K562 (cell line): ENCODE measurements at regions not wholly inside any gene's neighbourhood (a gene's known extent, or its start where the extent isn't known, plus 50 kb on each side); places are given as distances from the start of the nearest gene placed in this dataset.

Experiments
- ATAC-seq: fragments of 200-7000 bp; cut with Tn5 transposase; 3 replicates; pipeline ENCODE4 v1.9.1; 2020; ENCODE audit warnings: moderate library complexity
- BruUV-seq: library from RNA; stranded (reverse); fragments of 400-500 nt; replicated peaks from 2 replicates; lab custom pipeline; 2021; lab: Mats Ljungman, UMichigan
- CTCF ChIA-PET: fragments of 300-600 bp; formaldehyde crosslinking; extraction: SDS; loops from one replicate; lab custom pipeline; 2021; ENCODE audit warnings: low intra/inter-chr PET ratio; lab: Yijun Ruan, JAX
- POLR2A ChIA-PET: fragments of 300-600, 350-650 bp; sonication (Branson Sonifier 250); formaldehyde crosslinking; extraction: SDS; loops from one replicate; lab custom pipeline; 2021; ENCODE audit warnings: antibody characterized with exemption, inconsistent platforms; lab: Yijun Ruan, JAX
- DNase-seq, 4 experiments: peaks; one replicate each; pipeline versions ENCODE4 v3.0.0 to v3.0.0-alpha.2; 2011 to 2018; ENCODE audit warnings: low spot score in 3 of 4, mixed read lengths in 3 of 4; ENCODE audit errors: extremely low read depth in 1 of 4
- FAIRE-seq: peaks from 2 replicates; lab custom pipeline; 2011; peaks lifted over from hg19 to GRCh38; lab: Jason Lieb, UNC
- H2AFZ ChIP-seq: 2 replicates; pipeline ENCODE4 v1.6.0; 2011; ENCODE audit warnings: low read depth, low read length, control low read depth, inconsistent platforms
- H3K27ac ChIP-seq: fragments of 200-600 bp; 3 replicates; pipeline ENCODE4 v1.8.0; 2011; ENCODE audit warnings: low read depth, mild to moderate bottlenecking, control low read depth, inconsistent platforms, low read length, moderate library complexity, mixed read lengths; ENCODE audit errors: extremely low read depth
- H3K27me3 ChIP-seq, 2 experiments: fragments of 300-600 bp in 1 of 2; 2 replicates in 1 of 2; 3 replicates in 1 of 2; pipeline versions ENCODE4 v1.6.0 to v1.8.0; 2011; ENCODE audit warnings: inconsistent platforms in 2 of 2, low read length in 2 of 2, mild to moderate bottlenecking in 1 of 2, mixed read lengths in 1 of 2, moderate library complexity in 1 of 2; ENCODE audit not compliant: control insufficient read depth in 2 of 2, insufficient read depth in 2 of 2
- H3K36me3 ChIP-seq: fragments of 300-600 bp; 3 replicates; pipeline ENCODE4 v1.8.0; 2011; ENCODE audit warnings: mild to moderate bottlenecking, low read length, inconsistent platforms; ENCODE audit not compliant: control insufficient read depth, insufficient read depth
- H3K4me1 ChIP-seq, 2 experiments: fragments of 200-600 bp in 1 of 2; replicated peaks in 1 of 2; 2 replicates in 1 of 2; 3 replicates in 1 of 2; pipeline versions ENCODE4 v1.5.1 to v1.8.0; 2011; ENCODE audit warnings: inconsistent platforms in 2 of 2, low read length in 2 of 2, mild to moderate bottlenecking in 1 of 2, mixed read lengths in 1 of 2, moderate library complexity in 1 of 2; ENCODE audit not compliant: control insufficient read depth in 2 of 2, insufficient read depth in 2 of 2
- H3K4me2 ChIP-seq: 2 replicates; pipeline ENCODE4 v1.6.1; 2011; ENCODE audit warnings: low read length, control low read depth, inconsistent platforms, mixed read lengths; ENCODE audit not compliant: insufficient read depth
- H3K4me3 ChIP-seq: fragments of 200-600 bp; sonication (generic), shearing (Covaris generic); 2 replicates; pipeline ENCODE4 v1.5.1; 2016; ENCODE audit warnings: control low read depth, inconsistent platforms
- H3K79me2 ChIP-seq: fragments of 200-600 bp; 3 replicates; pipeline ENCODE4 v1.8.0; 2011; ENCODE audit warnings: low read length, inconsistent platforms; ENCODE audit not compliant: control insufficient read depth, insufficient read depth
- H3K9ac ChIP-seq, 2 experiments: 2 replicates each; pipeline versions ENCODE4 v1.6.0 to v1.6.1; 2011; ENCODE audit warnings: low read depth in 2 of 2, low read length in 2 of 2, control low read depth in 1 of 2, inconsistent platforms in 1 of 2, mild to moderate bottlenecking in 1 of 2, mixed read lengths in 1 of 2; ENCODE audit not compliant: insufficient read depth in 1 of 2
- H3K9me1 ChIP-seq: one replicate; pipeline ENCODE4 v1.6.0; 2011; ENCODE audit warnings: inconsistent platforms, mild to moderate bottlenecking, low read length, moderate library complexity; ENCODE audit not compliant: control insufficient read depth, insufficient read depth
- H3K9me3 ChIP-seq: replicated peaks from 2 replicates; pipeline ENCODE4 v1.5.1; 2011; ENCODE audit warnings: low read depth, low read length, inconsistent platforms; ENCODE audit not compliant: control insufficient read depth, insufficient read depth
- H4K20me1 ChIP-seq: replicated peaks from 2 replicates; pipeline ENCODE4 v1.6.1; 2011; ENCODE audit warnings: low read length, inconsistent platforms, mixed read lengths; ENCODE audit not compliant: control insufficient read depth, insufficient read depth
- NFRKB ChIP-seq: fragments of 450-650 bp; IDR thresholded peaks from 2 replicates; pipeline ENCODE4 v1.6.1; 2016; ENCODE audit warnings: low read depth
- RAD21 ChIP-seq, 2 experiments: fragments of 250-450 bp in 1 of 2; fragments of 450-650 bp in 1 of 2; sonication (Bioruptor Pico) in 1 of 2; formaldehyde crosslinking in 1 of 2; IDR thresholded peaks in 1 of 2; conservative IDR thresholded peaks in 1 of 2; 2 replicates each; pipeline versions ENCODE4 v1.4.0 to v1.8.0; 2020 to 2022; ENCODE audit warnings: mild to moderate bottlenecking in 2 of 2, moderate library complexity in 1 of 2
- WGBS: fragments of 100-300 bp; shearing (Covaris generic); methylation state at CpG from one replicate; pipeline ENCODE4 v1.1.6; 2016; ENCODE audit warnings: low coverage, mixed read lengths; ENCODE audit not compliant: insufficient coverage; ENCODE audit errors: missing lambda C conversion rate; 5-methylcytosine and 5-hydroxymethylcytosine counted together
- in situ Hi-C: fragments of 300-500 bp; cut with MboI; formaldehyde crosslinking; loops from 4 replicates; pipeline ENCODE4 v1.15.0; 2018; ENCODE audit warnings: inconsistent platforms, mixed read lengths
- intact Hi-C: fragments of 100-400 bp; cut with micrococcal nuclease; formaldehyde crosslinking; loops from 2 replicates; pipeline ENCODE4 v1.14.2; 2022
- TF ChIP-seq, protein P1 (sequence below), 3 experiments: IDR thresholded peaks in 2 of 3; conservative IDR thresholded peaks in 1 of 3; 2 replicates each; pipeline ENCODE4 v1.5.1; 2011 to 2012; ENCODE audit warnings: low read length in 3 of 3, mild to moderate bottlenecking in 3 of 3, control low read depth in 2 of 3, improper control_type of control experiment in 1 of 3, inconsistent platforms in 1 of 3, low read depth in 1 of 3, mixed read lengths in 1 of 3, moderate library complexity in 1 of 3; ENCODE audit not compliant: insufficient read depth in 2 of 3

DNA sequence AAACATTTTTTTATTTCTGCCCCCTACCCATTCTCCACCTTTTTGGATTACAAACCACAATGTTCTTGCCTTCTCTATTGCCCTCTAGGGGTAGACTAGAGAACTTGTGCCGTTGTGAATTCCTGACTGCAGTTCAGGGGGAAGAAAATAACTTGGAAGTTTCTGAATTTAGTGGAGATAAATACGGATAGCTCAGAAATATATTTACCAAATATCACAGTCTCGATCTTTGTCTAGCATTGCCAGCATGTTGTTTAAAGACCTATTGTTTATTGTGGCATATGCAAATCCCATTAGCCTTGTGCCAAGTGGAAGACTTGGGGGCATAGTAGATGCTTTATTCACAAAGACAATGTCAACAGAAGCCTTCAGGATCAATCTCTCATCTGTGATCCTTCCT lies 154.1 kb upstream of the MMS22L start:
- Histone ChIP-seq H3K4me2 (no peak overlapping the region), H4K20me1 (no peaks in the 10 kb centered on the region), H3K9me3 (no peaks in the 10 kb centered on the region)
- intact Hi-C loops, result loop anchor here (2.0 kb wide), 1 partner anchor 250 kb away; no protein-coding TSS in a partner anchor
- ATAC-seq, result peak; percentile 78
- in situ Hi-C loops, result no loop called here
- peak; percentile 13 to 39; a peak in 3 of 4 replicates for TF ChIP-seq RAD21 (CRISPR knock-in tag; conservative IDR thresholded peaks at IDR 0.05 in 1 of 2, IDR thresholded peaks at IDR 0.05 in 1 of 2)
- TF ChIP-seq NFRKB, result no peak
- TF ChIP-seq, protein P1, sequence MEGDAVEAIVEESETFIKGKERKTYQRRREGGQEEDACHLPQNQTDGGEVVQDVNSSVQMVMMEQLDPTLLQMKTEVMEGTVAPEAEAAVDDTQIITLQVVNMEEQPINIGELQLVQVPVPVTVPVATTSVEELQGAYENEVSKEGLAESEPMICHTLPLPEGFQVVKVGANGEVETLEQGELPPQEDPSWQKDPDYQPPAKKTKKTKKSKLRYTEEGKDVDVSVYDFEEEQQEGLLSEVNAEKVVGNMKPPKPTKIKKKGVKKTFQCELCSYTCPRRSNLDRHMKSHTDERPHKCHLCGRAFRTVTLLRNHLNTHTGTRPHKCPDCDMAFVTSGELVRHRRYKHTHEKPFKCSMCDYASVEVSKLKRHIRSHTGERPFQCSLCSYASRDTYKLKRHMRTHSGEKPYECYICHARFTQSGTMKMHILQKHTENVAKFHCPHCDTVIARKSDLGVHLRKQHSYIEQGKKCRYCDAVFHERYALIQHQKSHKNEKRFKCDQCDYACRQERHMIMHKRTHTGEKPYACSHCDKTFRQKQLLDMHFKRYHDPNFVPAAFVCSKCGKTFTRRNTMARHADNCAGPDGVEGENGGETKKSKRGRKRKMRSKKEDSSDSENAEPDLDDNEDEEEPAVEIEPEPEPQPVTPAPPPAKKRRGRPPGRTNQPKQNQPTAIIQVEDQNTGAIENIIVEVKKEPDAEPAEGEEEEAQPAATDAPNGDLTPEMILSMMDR (IDR thresholded peaks at IDR 0.05 in 2 of 3, conservative IDR thresholded peaks at IDR 0.05 in 1 of 3; ENCODE audit: insufficient read depth in 2 of 3, low read depth in 1 of 3, low read length in 3 of 3), result peak; percentile 48 to 56 (median 52); a peak in 4 of 6 replicates
- TF ChIP-seq, all 486 proteins: peak for 2
- no peak overlapping the region for H3K9ac ChIP-seq
- ChIA-PET POLR2A (interaction anchor here (0.6 to 0.8 kb wide), 2 partner anchors 222 to 283 kb away, joined by 3 read pairs; no protein-coding TSS in a partner anchor), CTCF (interaction anchor here (0.6 kb wide), 1 partner anchor 1682 kb away, joined by 3 read pairs; no protein-coding TSS in a partner anchor)
- no peak overlapping the region for H3K27ac ChIP-seq
- no peaks in the 10 kb centered on the region for H3K9me1 ChIP-seq
- H3K36me3 ChIP-seq, result no peaks in the 10 kb centered on the region
- H3K27me3 ChIP-seq, result no peaks in the 10 kb centered on the region
- DNase-seq (peak; percentile 11 to 20 (median 16)), FAIRE-seq (peak; percentile 85)
- no peak overlapping the region for H2AFZ ChIP-seq
- no TSS peak for BruUV-seq
- no peaks in the 10 kb centered on the region for H3K4me1 ChIP-seq
- WGBS, result 2% methylated on average over 3 of the region's 3 CpGs
- no peaks in the 10 kb centered on the region for H3K79me2 ChIP-seq
- no peak overlapping the region for H3K4me3 ChIP-seq
